ENCODE measurements at regions not wholly inside any gene's neighbourhood (a gene's known extent, or its start where the extent isn't known, plus 50 kb on each side); places are given as distances from the start of the nearest gene placed in this dataset.

DNA sequence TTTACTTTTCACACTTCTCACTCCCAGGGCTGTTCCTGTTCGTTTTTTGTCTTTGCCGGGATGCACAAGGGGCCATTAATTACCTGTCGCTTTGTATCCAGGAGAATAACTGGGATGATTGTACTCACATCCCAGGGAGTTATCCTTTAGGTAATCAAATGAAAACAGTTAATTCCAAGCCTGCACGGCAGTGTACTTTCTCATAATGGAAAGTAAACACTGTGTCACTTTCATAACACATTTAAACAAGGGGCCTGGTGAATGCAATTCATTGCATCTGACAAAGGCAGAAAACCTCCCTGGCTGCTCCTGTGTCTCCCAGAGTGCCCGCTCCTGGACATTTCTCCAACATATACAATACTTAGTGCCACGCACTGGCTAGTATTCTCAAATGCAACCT, 138.7 kb upstream of the CELF2 start:
- DNase-seq (ENCODE audit: low read depth in 2 of 2): no peak

- no peak for DNase-seq (ENCODE audit: low read depth in 2 of 2)
Observed at GRCh38 chr10:10881117-10881813, 136.4 kb upstream of the CELF2 start.

- no peak for DNase-seq (ENCODE audit: low read depth in 2 of 2)
Observed at GRCh38 chr10:10883737-10884136, 133.9 kb upstream of the CELF2 start.

DNA sequence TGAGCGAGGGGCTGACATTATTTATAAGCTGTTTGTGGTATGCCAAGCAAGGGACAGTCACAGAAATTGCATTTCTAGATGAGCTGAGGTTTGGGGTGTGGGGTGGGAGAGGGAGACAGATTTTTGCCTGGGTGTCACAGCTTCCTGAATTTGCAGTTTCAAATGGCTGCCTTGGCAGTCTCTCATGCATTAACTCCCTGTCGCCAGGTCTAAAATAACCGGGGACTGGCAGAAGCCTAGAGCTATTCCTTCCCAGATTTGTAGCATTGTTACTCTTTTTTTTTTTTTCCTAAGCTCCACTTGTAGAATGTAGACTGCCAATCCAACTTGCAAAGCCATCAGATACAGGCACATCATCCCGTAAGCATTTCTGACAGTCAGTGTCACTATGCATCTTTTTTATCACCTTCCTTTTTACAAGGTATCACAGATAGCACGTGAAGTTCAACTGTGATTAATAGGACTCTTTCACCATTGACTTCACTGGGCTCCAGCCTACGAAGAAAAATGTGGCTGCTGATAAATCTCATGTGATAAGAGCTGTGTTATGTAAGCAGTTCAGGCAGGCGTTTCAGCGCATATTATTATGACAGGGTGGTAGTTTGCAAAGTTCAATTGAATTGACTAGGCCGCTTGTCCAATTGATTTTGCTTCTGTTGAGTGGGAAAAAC, 130.7 kb upstream of the CELF2 start:
- DNase-seq (ENCODE audit: low read depth in 2 of 2): no peak

DNA sequence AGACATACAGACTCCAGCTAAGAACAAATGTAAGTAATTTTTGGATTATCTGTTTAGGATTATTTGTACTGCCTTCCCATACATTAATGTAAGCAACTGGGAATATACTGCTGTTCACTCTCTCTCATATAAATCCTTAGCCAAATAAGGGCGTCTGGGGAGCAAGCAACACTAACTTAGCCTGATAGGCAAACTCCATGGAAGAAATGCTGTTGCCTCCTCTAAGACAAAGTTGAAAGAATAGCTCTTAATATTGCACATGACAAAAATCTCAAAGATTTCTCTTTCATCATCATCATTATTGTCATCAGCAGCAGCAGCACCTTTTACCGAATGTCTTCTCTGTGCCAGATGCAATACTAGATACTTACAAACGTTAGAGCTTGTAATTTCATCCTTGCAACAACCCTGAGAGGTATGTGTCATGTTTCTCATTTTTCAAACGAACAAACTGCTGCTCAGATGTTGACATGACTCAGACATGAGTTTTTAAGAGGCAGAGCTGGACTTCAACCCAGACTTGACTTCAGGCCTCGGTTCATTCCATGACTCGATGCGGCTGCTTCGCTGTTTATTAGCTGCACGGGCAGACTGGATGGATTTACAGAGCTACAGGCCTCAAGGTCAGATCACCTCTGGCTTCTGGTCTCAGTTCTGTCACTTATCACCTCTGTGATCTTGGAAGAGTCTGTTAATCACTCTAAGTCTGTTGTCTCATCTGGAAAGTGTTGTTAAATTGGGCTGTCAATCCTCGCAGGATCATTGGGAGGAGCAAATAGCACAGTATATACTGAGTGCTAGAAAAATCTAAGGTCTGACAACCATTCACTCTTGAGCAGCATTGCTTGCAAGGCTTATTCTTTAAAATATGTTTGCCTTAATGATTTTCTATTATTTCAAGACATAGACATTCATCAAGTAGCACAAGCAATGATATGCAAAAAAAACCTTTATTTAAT, 126.3 kb upstream of the CELF2 start:
- DNase-seq (ENCODE audit: low read depth in 2 of 2): no peak

- no peak for DNase-seq (ENCODE audit: low read depth in 2 of 2)
Observed at GRCh38 chr10:10892290-10892875, 125.3 kb upstream of the CELF2 start.

DNA sequence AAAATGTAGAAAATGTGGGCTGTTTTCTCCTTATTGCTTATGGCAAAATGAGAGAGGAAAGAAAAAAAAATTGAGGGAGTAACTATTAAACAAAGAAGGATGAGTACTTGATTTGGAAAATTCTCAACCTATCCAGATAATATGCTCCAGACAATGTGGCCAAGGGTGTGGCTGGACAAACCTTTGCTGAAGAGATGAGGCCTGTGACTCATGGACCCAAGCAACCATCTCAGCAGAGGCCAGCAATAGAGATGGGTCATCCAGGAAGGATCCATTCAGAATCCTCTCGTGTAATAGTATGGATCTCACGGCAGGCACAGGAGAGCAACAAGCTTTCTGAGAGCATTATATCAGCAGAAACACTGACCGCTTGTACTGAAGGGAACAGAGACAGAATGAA, 120.3 kb upstream of the CELF2 start:
- no peak for DNase-seq (ENCODE audit: low read depth in 2 of 2)

DNA sequence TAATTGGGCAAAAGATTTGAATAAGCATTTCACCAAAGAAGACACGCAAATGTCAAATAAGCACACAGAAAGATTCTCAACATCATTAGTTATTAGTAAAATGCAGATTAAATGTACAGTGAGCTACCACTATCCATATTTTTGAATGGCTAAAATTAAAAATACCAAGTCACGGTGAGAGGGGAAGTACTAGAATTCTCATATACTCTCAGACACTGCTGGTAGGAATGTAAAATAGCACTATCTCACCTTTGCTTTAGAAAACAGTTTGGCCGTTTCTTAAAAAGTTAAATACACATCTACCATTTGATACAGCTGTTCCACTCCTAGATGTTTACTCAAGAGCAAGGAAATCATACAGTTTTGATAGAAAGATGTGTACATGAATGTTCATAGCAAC, 115.8 kb upstream of the CELF2 start:
- no peak for DNase-seq (ENCODE audit: low read depth in 2 of 2)

GRCh38 chr10:10902951-10903350, 114.7 kb upstream of the CELF2 start:
- no peak for DNase-seq (ENCODE audit: low read depth in 2 of 2)

DNA sequence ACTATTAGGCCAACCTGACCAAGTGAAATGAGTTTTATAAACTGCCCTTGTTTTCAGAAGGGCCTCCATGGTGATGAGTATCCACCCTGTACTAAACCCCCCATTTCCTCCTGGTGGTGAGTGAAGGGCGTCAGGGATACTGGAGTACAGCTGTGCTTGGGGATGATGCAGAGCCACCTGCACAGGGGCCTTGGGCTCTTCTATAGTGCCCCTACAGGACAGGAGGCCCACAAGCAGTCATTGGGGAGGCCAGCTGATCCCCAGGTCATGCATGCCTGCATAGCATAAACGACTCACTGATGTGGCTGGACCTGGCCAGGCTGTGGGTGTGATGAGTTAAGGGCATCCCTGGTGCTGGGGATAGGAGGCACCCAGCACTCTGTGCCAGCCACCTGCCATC, 114.1 kb upstream of the CELF2 start:
- no peak for DNase-seq (ENCODE audit: low read depth in 2 of 2)

DNA sequence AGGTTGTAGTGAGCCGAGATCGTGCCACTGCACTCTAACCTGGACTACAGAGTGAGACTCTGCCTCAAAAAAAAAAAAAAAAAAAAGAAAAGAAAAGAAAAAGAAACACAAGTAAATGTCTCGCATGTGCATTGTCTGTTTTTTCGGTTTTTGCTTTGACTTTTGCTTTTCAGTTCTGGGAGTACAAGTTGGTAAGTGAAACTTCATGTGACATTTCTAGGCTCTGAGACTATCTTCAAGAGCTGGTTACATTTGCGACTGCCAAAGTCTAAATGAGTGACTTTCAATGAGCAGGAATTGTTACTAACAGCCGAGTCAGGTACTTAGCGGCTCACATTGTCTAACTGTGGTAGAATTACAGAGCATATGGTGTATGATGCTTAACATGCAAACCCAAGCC, 107.0 kb upstream of the CELF2 start:
- DNase-seq (ENCODE audit: low read depth in 2 of 2): no peak

- no peak for DNase-seq (ENCODE audit: low read depth in 2 of 2)
Observed at GRCh38 chr10:10911035-10911434, 106.6 kb upstream of the CELF2 start.

DNA sequence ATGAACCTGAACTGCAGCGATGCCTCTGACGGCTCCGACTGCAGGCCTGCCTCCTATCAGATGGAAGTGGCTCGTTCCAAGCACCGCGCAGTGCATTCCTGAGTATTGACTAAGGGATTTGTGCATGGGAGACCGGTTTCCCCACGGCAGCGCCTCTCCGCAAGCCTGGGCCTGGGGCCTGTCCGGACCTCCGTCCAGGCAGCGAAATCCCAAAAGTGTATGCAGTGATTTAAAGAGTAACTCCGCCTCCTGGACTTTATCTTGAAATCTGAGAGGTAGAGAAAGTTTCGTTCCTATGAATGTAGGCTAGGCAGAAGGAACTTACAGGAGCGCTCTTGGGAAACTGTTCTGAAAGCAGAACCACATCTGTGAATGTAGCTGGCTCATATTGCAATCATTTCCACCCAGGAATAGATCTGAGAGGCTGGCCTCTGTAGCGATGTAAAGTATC, 106.2 kb upstream of the CELF2 start:
- DNase-seq (ENCODE audit: low read depth in 2 of 2): no peak

GRCh38 chr10:10914144-10914543, 103.5 kb upstream of the CELF2 start:
- DNase-seq (ENCODE audit: low read depth in 2 of 2): no peak

DNA sequence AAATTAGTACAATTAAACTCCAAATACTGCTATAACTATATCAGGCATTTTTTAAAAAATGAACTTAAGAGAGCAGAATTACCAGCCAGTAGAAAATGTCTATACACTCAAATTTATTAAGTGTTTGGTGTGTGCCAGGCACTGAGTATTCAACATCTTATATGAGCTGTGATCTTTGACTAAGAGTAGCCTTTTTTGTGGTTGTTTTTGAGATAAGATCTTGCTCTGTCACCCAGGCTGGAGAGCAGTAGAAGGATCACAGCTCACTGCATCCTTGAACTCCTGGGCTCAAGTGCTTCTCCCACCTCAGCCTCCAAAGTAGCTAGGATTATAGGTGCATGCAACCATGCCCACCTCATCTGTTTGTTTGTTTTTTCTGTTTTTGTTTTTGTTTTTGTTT, 102.5 kb upstream of the CELF2 start:
- DNase-seq (ENCODE audit: low read depth in 2 of 2): no peak

DNA sequence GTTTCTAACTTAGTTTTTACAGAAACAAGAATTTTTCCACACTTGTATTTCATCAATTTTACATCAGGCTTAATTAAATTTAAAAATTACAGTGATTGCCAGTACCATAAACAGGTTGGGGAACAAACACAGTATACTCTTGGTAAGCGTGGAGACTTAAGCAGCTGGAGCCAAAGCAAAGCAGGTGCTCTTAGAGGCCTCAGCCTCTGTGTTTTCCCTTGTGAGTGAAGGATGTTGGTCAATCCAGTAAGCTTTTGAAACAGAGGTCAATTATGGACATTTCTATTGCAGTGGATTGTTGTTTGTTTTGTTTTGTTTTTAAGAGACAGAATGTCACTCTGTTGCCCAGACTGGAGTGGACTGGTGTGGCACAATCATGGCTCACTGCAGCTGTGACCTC, 100.6 kb upstream of the CELF2 start:
- DNase-seq (ENCODE audit: low read depth in 2 of 2): no peak

DNA sequence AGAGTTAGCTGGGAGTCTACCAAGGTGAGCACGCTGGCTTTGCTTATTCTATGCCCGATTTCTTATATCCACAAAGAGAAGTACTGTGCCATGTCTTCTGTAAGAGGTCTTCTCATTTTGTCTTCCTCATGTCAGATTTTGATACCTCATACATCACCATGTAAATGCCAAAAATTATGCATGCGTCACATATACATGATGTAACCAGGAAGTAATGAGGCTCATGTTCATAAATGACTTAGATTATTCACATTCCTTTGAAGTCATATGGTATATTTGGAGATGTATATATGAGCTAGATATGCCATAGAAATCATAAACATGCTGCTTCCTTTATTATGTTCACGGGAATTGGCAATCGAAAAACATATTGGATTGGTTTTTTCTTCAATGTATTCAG, 97.7 kb upstream of the CELF2 start:
- no peak for DNase-seq (ENCODE audit: low read depth in 2 of 2)

DNA sequence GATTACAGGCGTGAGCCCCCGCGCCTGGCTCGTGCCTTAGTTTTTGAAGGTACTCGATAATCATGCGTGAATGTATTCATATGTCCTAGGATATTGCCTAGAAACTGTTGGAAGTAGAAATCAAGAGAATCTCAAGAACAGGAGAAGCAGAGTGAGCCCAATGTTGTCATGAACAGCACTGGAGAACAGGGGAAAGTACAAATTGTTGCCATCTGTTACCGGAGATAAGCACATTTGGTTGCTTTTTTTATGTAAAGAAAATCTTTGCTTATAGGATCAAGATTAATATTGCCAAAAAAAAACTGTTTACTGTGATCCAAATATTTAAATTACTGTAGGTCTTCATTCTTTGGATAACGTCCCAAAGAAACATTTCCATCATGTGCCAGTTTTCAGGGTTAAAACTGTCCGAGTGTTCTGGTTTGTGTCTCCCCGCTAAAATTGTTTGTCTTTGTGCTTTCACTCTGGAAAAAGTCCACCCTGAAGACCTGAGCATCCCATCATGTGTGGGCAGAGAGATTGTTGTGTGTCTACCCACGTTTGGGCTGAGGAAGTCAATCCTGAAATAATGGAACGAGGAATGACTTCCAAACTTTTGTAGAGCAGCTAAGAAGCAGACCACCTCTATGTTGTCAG, 95.7 kb upstream of the CELF2 start:
- DNase-seq (ENCODE audit: low read depth in 2 of 2): no peak

- DNase-seq (ENCODE audit: low read depth in 2 of 2): no peak
Observed at GRCh38 chr10:10923029-10923651, 94.5 kb upstream of the CELF2 start.

DNA sequence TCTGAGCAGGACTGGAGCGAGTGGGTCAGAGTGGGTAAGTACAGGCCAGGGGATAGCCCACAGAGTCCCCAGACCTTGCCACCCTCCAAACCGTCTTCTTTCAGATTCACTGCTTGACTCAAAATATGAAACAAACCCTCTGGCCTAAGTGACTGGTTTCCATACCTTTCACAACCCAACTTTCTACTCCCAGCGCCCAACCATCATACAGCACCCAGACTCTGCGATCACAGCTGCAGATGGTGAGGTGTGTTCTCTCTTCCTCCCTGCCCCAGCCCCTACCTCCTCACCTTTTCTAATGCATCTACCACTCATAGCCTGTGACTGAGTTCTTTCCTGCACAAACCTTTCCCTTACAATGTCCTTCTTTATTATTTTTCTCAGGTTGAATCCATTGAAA, 92.0 kb upstream of the CELF2 start:
- no peak for DNase-seq (ENCODE audit: low read depth in 2 of 2)

- no peak for DNase-seq (ENCODE audit: low read depth in 2 of 2)
Observed at GRCh38 chr10:10927608-10928007, 90.1 kb upstream of the CELF2 start.

Data from activated CD4-positive, alpha-beta T cell treated with anti-CD3 and anti-CD28 coated beads for 24 hours (primary cell).